H1 (cell line): ENCODE measurements at regions not wholly inside any gene's neighbourhood (a gene's known extent, or its start where the extent isn't known, plus 50 kb on each side); places are given as distances from the start of the nearest gene placed in this dataset.

Source experiments
- ATF3 ChIP-seq: IDR thresholded peaks from 2 replicates; pipeline ENCODE4 v1.6.1; 2011; ENCODE audit warnings: low read depth, mild to moderate bottlenecking, low read length; ENCODE audit not compliant: insufficient read depth
- CTCF ChIP-seq, 3 experiments: IDR thresholded peaks; 1 replicate in 2 of 3; 2 replicates in 1 of 3; pipeline versions ENCODE4 v1.5.1 to v1.6.1; 2011; ENCODE audit warnings: low read length in 3 of 3, mild to moderate bottlenecking in 3 of 3, inconsistent platforms in 2 of 3, low read depth in 1 of 3, moderate library complexity in 1 of 3; ENCODE audit not compliant: insufficient read depth in 1 of 3; ENCODE audit errors: control extremely low read depth in 1 of 3
- E2F6 ChIP-seq: IDR thresholded peaks from 2 replicates; pipeline ENCODE4 v1.6.1; 2012; ENCODE audit warnings: inconsistent platforms
- EGR1 ChIP-seq: IDR thresholded peaks from 2 replicates; pipeline ENCODE4 v1.6.1; 2011; ENCODE audit warnings: low read depth, low read length, borderline replicate concordance
- EP300 ChIP-seq, 2 experiments: IDR thresholded peaks; 1 replicate in 1 of 2; 2 replicates in 1 of 2; pipeline ENCODE4 v1.6.1; 2011 to 2012; ENCODE audit warnings: low read depth in 2 of 2, low read length in 2 of 2, mild to moderate bottlenecking in 2 of 2, borderline replicate concordance in 1 of 2, inconsistent platforms in 1 of 2, moderate library complexity in 1 of 2
- EZH2 ChIP-seq: fragments of 200-600 bp; sonication (generic); IDR thresholded peaks from 2 replicates; pipeline ENCODE4 v1.7.1; 2012; ENCODE audit warnings: low read depth, mild to moderate bottlenecking, moderate library complexity, low read length, inconsistent platforms; ENCODE audit not compliant: severe bottlenecking
- GTF2F1 ChIP-seq: IDR thresholded peaks from 2 replicates; pipeline ENCODE4 v1.6.1; 2012; ENCODE audit warnings: low read depth, low read length, improper control_type of control experiment, borderline replicate concordance
- MAX ChIP-seq: IDR thresholded peaks from 2 replicates; pipeline ENCODE4 v1.6.1; 2012; ENCODE audit warnings: inconsistent platforms
- POLR2A ChIP-seq, 2 experiments: IDR thresholded peaks; 1 replicate in 1 of 2; 2 replicates in 1 of 2; pipeline ENCODE4 v1.6.1; 2011; ENCODE audit warnings: low read depth in 2 of 2, low read length in 2 of 2, mild to moderate bottlenecking in 2 of 2; ENCODE audit errors: control extremely low read depth in 1 of 2
- RAD21 ChIP-seq, 2 experiments: IDR thresholded peaks in 1 of 2; conservative IDR thresholded peaks in 1 of 2; 2 replicates each; pipeline ENCODE4 v1.6.1; 2011; ENCODE audit warnings: low read depth in 2 of 2, low read length in 2 of 2, improper control_type of control experiment in 1 of 2, inconsistent platforms in 1 of 2, mild to moderate bottlenecking in 1 of 2, moderate library complexity in 1 of 2
- SP1 ChIP-seq: IDR thresholded peaks from 2 replicates; pipeline ENCODE4 v1.6.1; 2011; ENCODE audit warnings: low read depth, low read length
- TBP ChIP-seq: IDR thresholded peaks from 2 replicates; pipeline ENCODE4 v1.6.1; 2011; ENCODE audit warnings: low read depth, low read length, improper control_type of control experiment
- TCF12 ChIP-seq: IDR thresholded peaks from 2 replicates; pipeline ENCODE4 v1.6.1; 2011; ENCODE audit warnings: low read depth, mild to moderate bottlenecking, low read length
- USF2 ChIP-seq: IDR thresholded peaks from 2 replicates; pipeline ENCODE4 v1.6.1; 2011; ENCODE audit warnings: low read length, improper control_type of control experiment

GRCh38 chr2:53432936-53433335 is 334.7 kb upstream of the CHAC2 start:
- TF ChIP-seq TBP (no peak), ATF3 (no peak), CTCF (IDR thresholded peaks at IDR 0.05; ENCODE audit: control extremely low read depth in 1 of 3, insufficient read depth in 1 of 3, low read depth in 1 of 3, low read length in 3 of 3) (no peak), EGR1 (no peak), TCF12 (no peak), EP300 (IDR thresholded peaks at IDR 0.05; ENCODE audit: borderline replicate concordance in 1 of 2, low read depth in 2 of 2, low read length in 2 of 2) (no peak), USF2 (no peak), EZH2 (no peak), SP1 (no peak), RAD21 (IDR thresholded peaks at IDR 0.05 in 1 of 2, conservative IDR thresholded peaks at IDR 0.05 in 1 of 2; ENCODE audit: low read depth in 2 of 2, low read length in 2 of 2) (no peak), MAX (no peak), POLR2A (IDR thresholded peaks at IDR 0.05; ENCODE audit: control extremely low read depth in 1 of 2, low read depth in 2 of 2, low read length in 2 of 2) (no peak), GTF2F1 (no peak), E2F6 (no peak)
